ENCODE measurements at regions not wholly inside any gene's neighbourhood (a gene's known extent, or its start where the extent isn't known, plus 50 kb on each side); places are given as distances from the start of the nearest gene placed in this dataset.

DNA sequence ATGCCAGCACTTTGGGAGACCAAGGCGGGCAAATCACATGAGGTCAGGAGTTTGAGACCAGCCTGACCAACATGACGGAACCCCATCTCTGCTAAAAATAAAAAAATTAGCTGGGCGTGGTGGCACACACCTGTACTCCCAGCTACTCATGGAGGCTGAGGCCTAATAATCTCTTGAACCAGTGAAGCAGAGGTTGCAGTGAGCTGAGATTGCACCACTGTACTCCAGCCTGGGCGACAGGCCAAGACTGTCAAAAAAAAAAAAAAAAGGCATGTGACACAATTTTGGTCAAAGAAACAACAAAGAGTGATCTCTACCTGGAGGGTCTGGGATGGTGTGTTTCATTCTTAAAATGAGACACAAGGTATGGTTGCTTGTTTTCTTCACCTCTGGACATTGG lies 188.2 kb upstream of the HS3ST1 start:
- TF ChIP-seq MAZ (IDR thresholded peaks at IDR 0.05; ENCODE audit: borderline replicate concordance, low read depth, low read length) (no peak), POLR2A (IDR thresholded peaks at IDR 0.05; ENCODE audit: low read depth, low read length) (no peak), MAFK (IDR thresholded peaks at IDR 0.05; ENCODE audit: low read depth, low read length) (no peak), RAD21 (IDR thresholded peaks at IDR 0.05; ENCODE audit: low read length) (no peak), RFX5 (IDR thresholded peaks at IDR 0.05; ENCODE audit: low read depth, low read length) (no peak), SMC3 (IDR thresholded peaks at IDR 0.05; ENCODE audit: low read depth, low read length) (no peak), CEBPB (IDR thresholded peaks at IDR 0.05; ENCODE audit: low read depth, low read length) (no peak)
- TF ChIP-seq, protein P1, sequence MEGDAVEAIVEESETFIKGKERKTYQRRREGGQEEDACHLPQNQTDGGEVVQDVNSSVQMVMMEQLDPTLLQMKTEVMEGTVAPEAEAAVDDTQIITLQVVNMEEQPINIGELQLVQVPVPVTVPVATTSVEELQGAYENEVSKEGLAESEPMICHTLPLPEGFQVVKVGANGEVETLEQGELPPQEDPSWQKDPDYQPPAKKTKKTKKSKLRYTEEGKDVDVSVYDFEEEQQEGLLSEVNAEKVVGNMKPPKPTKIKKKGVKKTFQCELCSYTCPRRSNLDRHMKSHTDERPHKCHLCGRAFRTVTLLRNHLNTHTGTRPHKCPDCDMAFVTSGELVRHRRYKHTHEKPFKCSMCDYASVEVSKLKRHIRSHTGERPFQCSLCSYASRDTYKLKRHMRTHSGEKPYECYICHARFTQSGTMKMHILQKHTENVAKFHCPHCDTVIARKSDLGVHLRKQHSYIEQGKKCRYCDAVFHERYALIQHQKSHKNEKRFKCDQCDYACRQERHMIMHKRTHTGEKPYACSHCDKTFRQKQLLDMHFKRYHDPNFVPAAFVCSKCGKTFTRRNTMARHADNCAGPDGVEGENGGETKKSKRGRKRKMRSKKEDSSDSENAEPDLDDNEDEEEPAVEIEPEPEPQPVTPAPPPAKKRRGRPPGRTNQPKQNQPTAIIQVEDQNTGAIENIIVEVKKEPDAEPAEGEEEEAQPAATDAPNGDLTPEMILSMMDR (conservative IDR thresholded peaks at IDR 0.05; ENCODE audit: low read depth, low read length), result no peak
- TF ChIP-seq, protein P2, sequence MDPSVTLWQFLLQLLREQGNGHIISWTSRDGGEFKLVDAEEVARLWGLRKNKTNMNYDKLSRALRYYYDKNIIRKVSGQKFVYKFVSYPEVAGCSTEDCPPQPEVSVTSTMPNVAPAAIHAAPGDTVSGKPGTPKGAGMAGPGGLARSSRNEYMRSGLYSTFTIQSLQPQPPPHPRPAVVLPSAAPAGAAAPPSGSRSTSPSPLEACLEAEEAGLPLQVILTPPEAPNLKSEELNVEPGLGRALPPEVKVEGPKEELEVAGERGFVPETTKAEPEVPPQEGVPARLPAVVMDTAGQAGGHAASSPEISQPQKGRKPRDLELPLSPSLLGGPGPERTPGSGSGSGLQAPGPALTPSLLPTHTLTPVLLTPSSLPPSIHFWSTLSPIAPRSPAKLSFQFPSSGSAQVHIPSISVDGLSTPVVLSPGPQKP (IDR thresholded peaks at IDR 0.05; ENCODE audit: borderline replicate concordance, low read depth, low read length), result no peak
- TF ChIP-seq, protein P3, sequence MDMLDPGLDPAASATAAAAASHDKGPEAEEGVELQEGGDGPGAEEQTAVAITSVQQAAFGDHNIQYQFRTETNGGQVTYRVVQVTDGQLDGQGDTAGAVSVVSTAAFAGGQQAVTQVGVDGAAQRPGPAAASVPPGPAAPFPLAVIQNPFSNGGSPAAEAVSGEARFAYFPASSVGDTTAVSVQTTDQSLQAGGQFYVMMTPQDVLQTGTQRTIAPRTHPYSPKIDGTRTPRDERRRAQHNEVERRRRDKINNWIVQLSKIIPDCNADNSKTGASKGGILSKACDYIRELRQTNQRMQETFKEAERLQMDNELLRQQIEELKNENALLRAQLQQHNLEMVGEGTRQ (IDR thresholded peaks at IDR 0.05; ENCODE audit: low read depth, low read length), result no peak
